ENCODE measurements at regions not wholly inside any gene's neighbourhood (a gene's known extent, or its start where the extent isn't known, plus 50 kb on each side); places are given as distances from the start of the nearest gene placed in this dataset.

DNA sequence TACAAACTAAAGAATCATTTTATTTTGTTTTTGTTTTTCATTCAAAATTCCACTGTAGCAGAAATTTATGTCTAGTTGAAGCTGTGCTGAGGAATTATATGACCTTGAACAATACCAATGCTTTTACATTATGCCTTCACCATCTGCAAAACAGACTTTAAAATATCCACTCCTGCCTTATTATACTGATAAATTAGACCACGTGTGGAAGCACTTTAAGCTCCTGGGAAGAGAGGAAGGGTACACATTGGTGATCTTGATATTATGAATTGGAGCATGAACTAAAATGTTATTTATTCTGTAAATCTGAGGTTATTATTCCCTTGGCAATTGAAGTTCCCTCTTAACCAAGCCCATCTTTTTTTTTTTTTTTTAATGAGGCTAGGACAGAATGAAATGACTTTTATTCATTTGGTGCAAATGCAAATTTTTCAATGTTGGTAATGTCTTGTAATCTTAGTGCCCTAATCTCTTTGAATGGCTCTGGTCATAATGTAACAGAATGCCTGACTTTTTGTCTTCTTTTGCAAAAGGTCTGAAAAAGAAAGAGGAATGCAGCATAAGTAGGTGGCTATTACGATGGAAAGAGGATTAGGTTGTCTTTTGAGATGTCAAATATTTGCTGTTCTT lies 139.9 kb upstream of the COBL start:
- H3K4me3 ChIP-seq (ENCODE audit: low read length) = no peak overlapping the region
- no peak for DNase-seq (ENCODE audit: low read depth)
- TF ChIP-seq, protein P1, sequence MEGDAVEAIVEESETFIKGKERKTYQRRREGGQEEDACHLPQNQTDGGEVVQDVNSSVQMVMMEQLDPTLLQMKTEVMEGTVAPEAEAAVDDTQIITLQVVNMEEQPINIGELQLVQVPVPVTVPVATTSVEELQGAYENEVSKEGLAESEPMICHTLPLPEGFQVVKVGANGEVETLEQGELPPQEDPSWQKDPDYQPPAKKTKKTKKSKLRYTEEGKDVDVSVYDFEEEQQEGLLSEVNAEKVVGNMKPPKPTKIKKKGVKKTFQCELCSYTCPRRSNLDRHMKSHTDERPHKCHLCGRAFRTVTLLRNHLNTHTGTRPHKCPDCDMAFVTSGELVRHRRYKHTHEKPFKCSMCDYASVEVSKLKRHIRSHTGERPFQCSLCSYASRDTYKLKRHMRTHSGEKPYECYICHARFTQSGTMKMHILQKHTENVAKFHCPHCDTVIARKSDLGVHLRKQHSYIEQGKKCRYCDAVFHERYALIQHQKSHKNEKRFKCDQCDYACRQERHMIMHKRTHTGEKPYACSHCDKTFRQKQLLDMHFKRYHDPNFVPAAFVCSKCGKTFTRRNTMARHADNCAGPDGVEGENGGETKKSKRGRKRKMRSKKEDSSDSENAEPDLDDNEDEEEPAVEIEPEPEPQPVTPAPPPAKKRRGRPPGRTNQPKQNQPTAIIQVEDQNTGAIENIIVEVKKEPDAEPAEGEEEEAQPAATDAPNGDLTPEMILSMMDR (IDR thresholded peaks at IDR 0.05; ENCODE audit: insufficient read depth, low read depth, low read length, missing control alignments) = no peak

DNA sequence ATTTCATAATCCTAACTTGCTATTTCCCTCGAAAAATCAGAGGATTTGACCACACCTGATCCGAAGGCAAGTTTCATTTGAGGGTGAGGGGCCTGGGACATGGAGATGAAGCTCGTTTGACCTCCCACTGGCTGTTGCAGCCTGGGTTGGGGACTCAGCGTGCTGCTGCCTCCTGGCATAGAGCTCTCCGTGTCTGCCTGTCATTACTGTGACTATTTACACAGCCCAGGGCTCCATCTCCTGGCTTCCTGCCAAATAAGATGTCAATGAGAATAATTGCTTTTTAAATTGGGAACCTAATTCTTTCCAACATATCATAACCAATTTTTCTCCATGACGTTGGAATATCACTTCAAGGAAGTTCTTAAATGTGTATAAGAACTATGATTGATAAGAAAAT lies 139.3 kb upstream of the COBL start:
- H3K4me3 ChIP-seq (ENCODE audit: low read length) = no peak overlapping the region
- TF ChIP-seq, protein P1 (IDR thresholded peaks at IDR 0.05; ENCODE audit: insufficient read depth, low read depth, low read length, missing control alignments) = no peak
- no peak for DNase-seq (ENCODE audit: low read depth)

DNA sequence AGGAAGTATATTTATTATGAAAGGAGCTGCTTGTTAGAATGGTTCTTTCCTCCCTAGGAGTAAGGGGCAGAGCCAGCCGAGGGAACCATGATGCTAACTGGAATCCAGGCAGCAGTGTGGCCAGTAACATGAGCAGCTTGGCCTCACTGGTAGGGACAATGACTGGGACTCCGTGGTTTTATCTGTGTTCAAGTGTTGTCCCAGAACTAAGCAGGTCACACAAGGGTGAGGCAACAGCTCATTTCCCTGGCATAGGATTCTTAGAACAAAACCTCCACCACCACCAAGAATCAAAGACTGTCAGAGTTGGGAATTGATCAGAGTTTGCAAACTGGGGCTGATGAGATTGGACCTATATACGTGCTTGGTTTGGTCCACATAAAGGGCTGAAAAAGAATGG lies 138.9 kb upstream of the COBL start:
- DNase-seq (ENCODE audit: low read depth) = no peak
- TF ChIP-seq, protein P1 (IDR thresholded peaks at IDR 0.05; ENCODE audit: insufficient read depth, low read depth, low read length, missing control alignments) = no peak
- H3K4me3 ChIP-seq (ENCODE audit: low read length) = no peak overlapping the region

DNA sequence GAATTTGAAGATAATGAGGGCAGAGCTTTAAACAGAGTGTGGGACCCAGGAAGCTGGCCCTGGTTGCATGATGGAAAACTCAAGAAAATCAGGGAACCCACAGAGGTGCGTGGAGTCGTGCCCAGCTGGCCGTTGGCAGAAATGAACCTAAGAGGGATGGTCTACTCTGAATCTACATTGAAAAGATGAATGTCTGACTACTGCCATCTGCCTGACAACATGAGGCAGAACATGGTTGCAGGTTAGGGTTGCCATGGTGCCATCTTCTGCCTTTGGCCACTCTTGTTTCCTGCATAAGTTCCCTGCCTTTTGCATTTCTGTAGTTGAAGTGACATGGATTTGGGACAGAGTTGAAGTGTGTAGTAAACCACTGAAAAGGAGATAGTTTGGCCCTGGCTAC lies 138.5 kb upstream of the COBL start:
- no peak overlapping the region for H3K4me3 ChIP-seq (ENCODE audit: low read length)
- no peak for DNase-seq (ENCODE audit: low read depth)
- TF ChIP-seq, protein P1 (IDR thresholded peaks at IDR 0.05; ENCODE audit: insufficient read depth, low read depth, low read length, missing control alignments) = no peak

DNA sequence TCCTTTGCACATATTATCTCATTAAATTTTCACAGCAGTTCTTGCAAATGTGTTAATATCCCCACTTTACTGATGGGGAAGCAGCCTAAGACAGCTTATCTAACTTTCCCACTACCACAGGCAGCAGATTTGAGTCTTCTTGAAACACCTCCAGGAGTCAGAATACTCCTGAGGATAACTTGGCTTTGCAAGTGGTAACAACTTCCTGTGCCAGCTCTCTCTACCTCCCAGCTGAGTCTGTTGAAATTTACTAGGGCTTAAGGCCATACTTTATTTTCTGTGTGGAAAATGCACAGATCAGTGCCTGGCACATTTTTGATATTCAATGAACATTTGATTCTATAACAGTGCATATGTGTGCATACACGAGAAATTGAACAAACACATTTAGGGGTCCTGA lies 136.1 kb upstream of the COBL start:
- H3K4me3 ChIP-seq (ENCODE audit: low read length) = no peak overlapping the region
- DNase-seq (ENCODE audit: low read depth) = no peak
- TF ChIP-seq, protein P1 (IDR thresholded peaks at IDR 0.05; ENCODE audit: insufficient read depth, low read depth, low read length, missing control alignments) = no peak

DNA sequence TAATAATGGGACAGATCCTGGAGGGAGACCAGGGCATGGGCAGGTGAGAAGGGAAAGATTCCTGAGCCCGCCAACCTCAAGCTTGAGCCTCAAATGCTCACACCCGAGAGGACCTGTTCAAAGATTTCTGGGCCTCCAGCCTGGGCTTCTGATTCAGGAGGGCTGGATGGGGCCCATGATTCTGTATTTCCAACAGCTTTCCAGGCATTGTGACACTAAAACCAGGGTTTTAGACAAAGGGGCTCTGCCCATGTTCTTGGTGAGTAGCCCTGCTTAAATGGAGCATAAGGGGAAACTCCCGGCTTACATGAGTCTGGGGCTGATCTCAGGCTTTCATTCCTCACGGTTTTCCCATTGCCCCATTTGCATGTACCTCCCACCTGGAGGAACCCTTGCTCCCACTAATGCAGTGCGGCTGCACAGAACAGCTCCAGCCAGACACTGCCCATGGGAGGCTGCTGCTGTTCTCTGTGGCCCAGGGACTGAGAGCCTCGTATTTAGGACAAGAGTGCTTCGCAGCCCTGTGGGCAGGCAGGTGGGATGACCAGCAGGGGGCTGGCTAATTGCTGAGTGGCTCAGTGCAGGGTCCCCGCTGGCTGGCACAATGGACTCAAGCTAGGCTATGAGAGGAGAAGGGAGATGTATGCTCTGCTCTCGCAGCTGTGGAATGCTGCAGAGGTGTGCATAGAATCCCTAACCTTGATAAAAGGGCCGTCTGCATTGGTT lies 135.3 kb upstream of the COBL start:
- no peak overlapping the region for H3K4me3 ChIP-seq (ENCODE audit: low read length)
- TF ChIP-seq, protein P1 (IDR thresholded peaks at IDR 0.05; ENCODE audit: insufficient read depth, low read depth, low read length, missing control alignments) = no peak
- DNase-seq (ENCODE audit: low read depth) = no peak

DNA sequence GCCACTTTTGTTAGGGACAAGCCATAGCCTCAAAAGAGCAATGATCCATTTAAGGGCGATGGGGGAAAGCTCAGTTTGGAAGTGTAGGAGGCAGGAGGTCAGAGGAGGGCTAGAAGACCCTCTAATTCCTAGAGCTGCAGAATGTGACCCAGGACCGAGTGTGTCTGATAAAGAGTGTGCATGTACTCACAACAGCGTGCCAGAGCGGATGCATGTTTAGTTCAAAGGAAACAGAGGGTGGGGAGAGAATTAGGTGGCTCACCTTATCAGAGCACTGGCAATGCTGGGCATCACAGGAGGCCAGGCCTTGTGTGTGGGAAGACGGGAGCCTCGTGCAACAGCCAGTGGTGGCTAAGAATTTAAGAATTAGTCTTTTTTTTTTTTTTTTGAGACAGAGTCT lies 133.9 kb upstream of the COBL start:
- no peak for DNase-seq (ENCODE audit: low read depth)
- H3K4me3 ChIP-seq (ENCODE audit: low read length) = no peak overlapping the region
- TF ChIP-seq, protein P1 (IDR thresholded peaks at IDR 0.05; ENCODE audit: insufficient read depth, low read depth, low read length, missing control alignments) = no peak

Measured in epithelial cell of esophagus (primary cell).